CD4-positive, alpha-beta T cell (primary cell): ENCODE measurements at regions not wholly inside any gene's neighbourhood (a gene's known extent, or its start where the extent isn't known, plus 50 kb on each side); places are given as distances from the start of the nearest gene placed in this dataset.

Source experiments
- ATAC-seq: fragments of 200-7000 bp; cut with Tn5 transposase; one replicate; pipeline ENCODE4 v1.10.0; 2022; ENCODE audit warnings: mild to moderate bottlenecking; ENCODE audit not compliant: poor library complexity
- CTCF ChIA-PET: fragments of 350-600 bp; sonication (Branson Sonifier 250); formaldehyde crosslinking; loops from one replicate; lab custom pipeline; 2021; ENCODE audit warnings: antibody characterized with exemption, inconsistent platforms; lab: Charles Lee
- POLR2A ChIA-PET: fragments of 350-600 bp; sonication (Branson Sonifier 250); formaldehyde crosslinking; loops from one replicate; lab custom pipeline; 2021; ENCODE audit warnings: antibody characterized with exemption, inconsistent platforms; lab: Charles Lee
- DNase-seq, 14 experiments: peaks; one replicate each; pipeline ENCODE4 v3.0.0-alpha.2; 2013 to 2020; ENCODE audit warnings: mixed read lengths in 2 of 14
- H3K27ac ChIP-seq, 2 donors: one replicate each; pipeline versions ENCODE4 v1.5.1 to v1.7.0; 2013; ENCODE audit warnings: low read length in 2 of 2, low read depth in 1 of 2, mild to moderate bottlenecking in 1 of 2
- H3K27me3 ChIP-seq, 2 experiments: 1 replicate in 1 of 2; 2 replicates in 1 of 2; pipeline versions ENCODE4 v1.6.1 to v1.7.0; 2013; ENCODE audit warnings: low read length in 2 of 2, control low read depth in 1 of 2, mild to moderate bottlenecking in 1 of 2, moderate library complexity in 1 of 2; ENCODE audit not compliant: insufficient read depth in 2 of 2, control insufficient read depth in 1 of 2
- H3K36me3 ChIP-seq: one replicate; pipeline ENCODE4 v1.6.1; 2013; ENCODE audit warnings: low read length, control low read depth; ENCODE audit not compliant: insufficient read depth
- H3K4me1 ChIP-seq: one replicate; pipeline ENCODE4 v1.6.1; 2013; ENCODE audit warnings: low read length, control low read depth; ENCODE audit not compliant: insufficient read depth
- H3K4me3 ChIP-seq: one replicate; pipeline ENCODE4 v1.5.1; 2013; ENCODE audit warnings: mild to moderate bottlenecking, low read length, moderate library complexity
- H3K9me3 ChIP-seq, 2 experiments: 1 replicate in 1 of 2; 2 replicates in 1 of 2; pipeline versions ENCODE4 v1.6.1 to v1.7.0; 2013; ENCODE audit warnings: low read length in 2 of 2, mild to moderate bottlenecking in 2 of 2, control low read depth in 1 of 2, moderate library complexity in 1 of 2; ENCODE audit not compliant: control insufficient read depth in 1 of 2, insufficient read depth in 1 of 2
- H3K27ac Mint-ChIP-seq: one replicate; pipeline ENCODE4 v1.8.0; 2020; ENCODE audit warnings: mixed read lengths
- H3K27me3 Mint-ChIP-seq: one replicate; pipeline ENCODE4 v1.8.0; 2021; ENCODE audit warnings: mixed read lengths
- H3K36me3 Mint-ChIP-seq: one replicate; pipeline ENCODE4 v1.8.0; 2021; ENCODE audit warnings: low read depth, mixed read lengths
- H3K4me1 Mint-ChIP-seq: one replicate; pipeline ENCODE4 v1.8.0; 2021; ENCODE audit warnings: low read depth, mixed read lengths
- H3K4me3 Mint-ChIP-seq: one replicate; pipeline ENCODE4 v1.8.0; 2020; ENCODE audit warnings: mild to moderate bottlenecking, mixed read lengths
- H3K9me3 Mint-ChIP-seq: one replicate; pipeline ENCODE4 v1.8.0; 2020; ENCODE audit warnings: mixed read lengths
- intact Hi-C, 2 experiments: fragments of 100-400 bp; cut with DNase I in 1 of 2; cut with micrococcal nuclease in 1 of 2; formaldehyde crosslinking; loops; one replicate each; pipeline versions ENCODE4 v1.15.1 to v1.9.0; 2023 to 2025; cut with DNase I, micrococcal nuclease
- TF ChIP-seq, protein P1 (sequence below): fragments of 200-600 bp; IDR thresholded peaks from one replicate; pipeline ENCODE4 v1.8.0; 2022; ENCODE audit warnings: antibody characterized with exemption, mild to moderate bottlenecking

DNA sequence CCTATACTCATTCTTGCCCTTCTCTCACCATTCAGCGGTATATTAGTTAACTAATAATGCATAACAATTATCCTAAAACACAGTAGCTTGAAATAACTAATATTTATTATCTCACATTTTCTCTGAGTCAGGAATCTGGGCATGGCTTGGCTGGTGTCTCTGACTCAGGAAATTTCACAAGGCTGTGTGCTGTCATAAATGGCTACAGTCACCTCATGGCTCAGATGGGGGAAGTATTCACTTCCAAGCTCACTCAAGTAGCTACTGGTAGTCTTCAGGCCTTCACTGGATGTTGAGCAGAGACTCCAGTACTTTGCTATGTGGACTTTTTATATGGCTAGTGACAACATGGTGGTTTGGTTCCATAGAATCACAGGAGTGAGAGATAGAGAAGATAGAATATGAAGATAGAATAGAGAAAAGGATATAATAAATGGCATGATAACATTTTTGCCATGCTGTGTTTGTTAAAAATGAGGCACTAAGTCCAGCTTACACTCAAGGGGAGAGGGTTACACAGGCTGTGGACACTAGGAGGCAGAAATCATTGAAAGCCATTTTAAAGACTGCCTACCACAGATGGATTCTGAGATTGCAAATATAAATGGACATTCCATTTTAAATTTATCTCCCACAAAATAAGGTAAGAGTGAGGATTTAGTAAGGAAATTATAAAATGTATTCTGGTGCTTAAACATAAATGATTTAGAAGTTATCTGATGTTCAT, 997.8 kb upstream of the CHORDC1 start:
- Histone ChIP-seq H3K9me3 (no peaks in the 10 kb centered on the region), H3K27me3 (no peaks in the 10 kb centered on the region), H3K27ac (no peak overlapping the region), H3K4me3 (no peak overlapping the region), H3K36me3 (no peaks in the 10 kb centered on the region), H3K4me1 (no peaks in the 10 kb centered on the region)
- ATAC-seq (no peak), DNase-seq (no peak)
- Mint-ChIP-seq H3K36me3 (no peaks in the 10 kb centered on the region), H3K4me3 (no peak overlapping the region), H3K27me3 (no peaks in the 10 kb centered on the region), H3K4me1 (no peaks in the 10 kb centered on the region), H3K9me3 (peaks cover 2% of the 10 kb centered on the region), H3K27ac (no peak overlapping the region)
- TF ChIP-seq, protein P1, sequence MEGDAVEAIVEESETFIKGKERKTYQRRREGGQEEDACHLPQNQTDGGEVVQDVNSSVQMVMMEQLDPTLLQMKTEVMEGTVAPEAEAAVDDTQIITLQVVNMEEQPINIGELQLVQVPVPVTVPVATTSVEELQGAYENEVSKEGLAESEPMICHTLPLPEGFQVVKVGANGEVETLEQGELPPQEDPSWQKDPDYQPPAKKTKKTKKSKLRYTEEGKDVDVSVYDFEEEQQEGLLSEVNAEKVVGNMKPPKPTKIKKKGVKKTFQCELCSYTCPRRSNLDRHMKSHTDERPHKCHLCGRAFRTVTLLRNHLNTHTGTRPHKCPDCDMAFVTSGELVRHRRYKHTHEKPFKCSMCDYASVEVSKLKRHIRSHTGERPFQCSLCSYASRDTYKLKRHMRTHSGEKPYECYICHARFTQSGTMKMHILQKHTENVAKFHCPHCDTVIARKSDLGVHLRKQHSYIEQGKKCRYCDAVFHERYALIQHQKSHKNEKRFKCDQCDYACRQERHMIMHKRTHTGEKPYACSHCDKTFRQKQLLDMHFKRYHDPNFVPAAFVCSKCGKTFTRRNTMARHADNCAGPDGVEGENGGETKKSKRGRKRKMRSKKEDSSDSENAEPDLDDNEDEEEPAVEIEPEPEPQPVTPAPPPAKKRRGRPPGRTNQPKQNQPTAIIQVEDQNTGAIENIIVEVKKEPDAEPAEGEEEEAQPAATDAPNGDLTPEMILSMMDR = no peak
- CTCF ChIA-PET = no interaction called here
- intact Hi-C loops = no loop called here
- POLR2A ChIA-PET = no interaction called here

DNA sequence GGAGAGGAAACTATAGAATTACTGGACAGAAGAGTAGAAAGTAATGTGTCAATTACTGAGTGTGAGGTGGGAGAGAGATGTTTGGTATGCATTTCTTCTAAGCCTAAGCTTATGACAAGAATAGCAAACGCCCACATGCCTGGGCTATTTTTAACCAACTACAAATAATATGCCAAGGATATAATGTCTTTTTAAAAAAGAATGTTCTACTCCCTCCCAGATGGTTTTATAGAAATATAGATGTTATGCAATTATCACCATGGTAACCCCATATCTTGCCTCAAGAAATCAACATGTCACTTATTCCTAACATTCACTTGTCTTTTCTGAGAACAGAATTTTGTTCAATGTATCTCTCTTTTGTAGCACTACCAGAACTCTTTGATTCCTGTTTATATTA, 996.7 kb upstream of the CHORDC1 start:
- CTCF ChIA-PET = no interaction called here
- POLR2A ChIA-PET = no interaction called here
- no peaks in the 10 kb centered on the region for H3K36me3 Mint-ChIP-seq
- H3K27ac ChIP-seq = no peak overlapping the region
- H3K4me1 Mint-ChIP-seq = no peaks in the 10 kb centered on the region
- DNase-seq (no peak), ATAC-seq (no peak)
- H3K4me1 ChIP-seq = no peaks in the 10 kb centered on the region
- intact Hi-C loops = no loop called here
- no peak overlapping the region for H3K4me3 ChIP-seq
- no peaks in the 10 kb centered on the region for H3K27me3 ChIP-seq
- H3K9me3 Mint-ChIP-seq = peaks cover 2% of the 10 kb centered on the region
- TF ChIP-seq, protein P1 = no peak
- H3K27me3 Mint-ChIP-seq = no peaks in the 10 kb centered on the region
- no peak overlapping the region for H3K27ac Mint-ChIP-seq
- no peaks in the 10 kb centered on the region for H3K36me3 ChIP-seq
- H3K9me3 ChIP-seq = no peaks in the 10 kb centered on the region
- H3K4me3 Mint-ChIP-seq = no peak overlapping the region

DNA sequence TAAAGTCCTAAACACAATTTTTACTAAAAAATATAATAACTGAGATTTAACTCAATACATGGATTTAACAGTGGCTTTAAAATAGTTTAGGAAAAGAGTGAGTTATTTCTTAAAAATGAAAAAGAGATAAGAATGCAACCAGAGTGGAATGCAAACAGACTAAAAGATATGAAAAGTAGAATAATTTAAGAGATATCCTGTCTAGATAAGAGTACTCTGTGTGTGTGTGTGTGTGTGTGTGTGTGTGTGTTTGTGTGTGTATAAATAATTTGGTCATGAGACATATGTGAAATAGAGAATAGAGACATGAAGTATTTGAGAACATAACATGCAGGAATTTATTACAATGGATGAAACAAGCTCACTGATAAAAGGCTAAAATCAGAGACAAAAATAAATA, 986.9 kb upstream of the CHORDC1 start:
- TF ChIP-seq, protein P1 = no peak
- H3K36me3 ChIP-seq = no peaks in the 10 kb centered on the region
- no peak overlapping the region for H3K4me3 ChIP-seq
- Mint-ChIP-seq H3K36me3 (no peaks in the 10 kb centered on the region), H3K9me3 (peaks cover 5% of the 10 kb centered on the region), H3K27me3 (no peaks in the 10 kb centered on the region), H3K4me3 (no peak overlapping the region), H3K4me1 (no peaks in the 10 kb centered on the region), H3K27ac (no peak overlapping the region)
- ChIA-PET POLR2A (no interaction called here), CTCF (no interaction called here)
- DNase-seq (no peak), ATAC-seq (no peak)
- H3K27me3 ChIP-seq = no peaks in the 10 kb centered on the region
- H3K9me3 ChIP-seq = no peaks in the 10 kb centered on the region
- no peaks in the 10 kb centered on the region for H3K4me1 ChIP-seq
- intact Hi-C loops = no loop called here
- no peak overlapping the region for H3K27ac ChIP-seq
